Suprapubic skin (tissue), 3 donors: ENCODE measurements at regions not wholly inside any gene's neighbourhood (a gene's known extent, or its start where the extent isn't known, plus 50 kb on each side); places are given as distances from the start of the nearest gene placed in this dataset.

Experiments used
- EP300 ChIP-seq: sonication (generic); formaldehyde crosslinking; IDR thresholded peaks from one replicate; pipeline ENCODE4 v1.6.1; 2017; ENCODE audit warnings: antibody characterized with exemption
- POLR2A ChIP-seq, 2 donors: fragments of 450-650 bp; IDR thresholded peaks; one replicate each; pipeline ENCODE4 v1.6.1; 2017; ENCODE audit warnings: antibody characterized with exemption in 2 of 2, mild to moderate bottlenecking in 2 of 2, moderate library complexity in 2 of 2
- TF ChIP-seq, protein P1 (sequence below), 2 donors: fragments of 200-600 bp in 1 of 2; fragments of 450-650 bp in 1 of 2; sonication (generic) in 1 of 2; IDR thresholded peaks; one replicate each; pipeline ENCODE4 v1.5.1; 2016 to 2019; ENCODE audit warnings: antibody characterized with exemption in 2 of 2, mild to moderate bottlenecking in 1 of 2, moderate library complexity in 1 of 2

DNA sequence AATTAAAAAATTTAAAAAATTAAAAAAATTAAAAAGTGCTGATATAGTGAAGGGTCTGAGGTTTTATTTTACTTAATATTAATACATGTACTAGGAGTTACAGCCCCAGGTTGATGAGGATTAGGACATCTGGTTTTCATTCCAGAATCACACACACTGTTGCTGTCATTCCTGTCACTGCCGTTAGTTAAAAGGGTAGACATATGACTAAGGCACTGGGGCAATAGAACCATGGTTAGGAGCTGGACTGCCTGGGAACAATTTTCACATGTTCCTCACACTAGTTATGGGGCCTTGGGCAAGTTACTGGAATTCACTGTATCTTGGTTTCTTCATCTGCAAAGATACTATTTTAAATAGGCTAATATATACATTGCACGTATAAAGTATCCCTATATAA is 191.8 kb upstream of the DPYD start:
- TF ChIP-seq, protein P1, sequence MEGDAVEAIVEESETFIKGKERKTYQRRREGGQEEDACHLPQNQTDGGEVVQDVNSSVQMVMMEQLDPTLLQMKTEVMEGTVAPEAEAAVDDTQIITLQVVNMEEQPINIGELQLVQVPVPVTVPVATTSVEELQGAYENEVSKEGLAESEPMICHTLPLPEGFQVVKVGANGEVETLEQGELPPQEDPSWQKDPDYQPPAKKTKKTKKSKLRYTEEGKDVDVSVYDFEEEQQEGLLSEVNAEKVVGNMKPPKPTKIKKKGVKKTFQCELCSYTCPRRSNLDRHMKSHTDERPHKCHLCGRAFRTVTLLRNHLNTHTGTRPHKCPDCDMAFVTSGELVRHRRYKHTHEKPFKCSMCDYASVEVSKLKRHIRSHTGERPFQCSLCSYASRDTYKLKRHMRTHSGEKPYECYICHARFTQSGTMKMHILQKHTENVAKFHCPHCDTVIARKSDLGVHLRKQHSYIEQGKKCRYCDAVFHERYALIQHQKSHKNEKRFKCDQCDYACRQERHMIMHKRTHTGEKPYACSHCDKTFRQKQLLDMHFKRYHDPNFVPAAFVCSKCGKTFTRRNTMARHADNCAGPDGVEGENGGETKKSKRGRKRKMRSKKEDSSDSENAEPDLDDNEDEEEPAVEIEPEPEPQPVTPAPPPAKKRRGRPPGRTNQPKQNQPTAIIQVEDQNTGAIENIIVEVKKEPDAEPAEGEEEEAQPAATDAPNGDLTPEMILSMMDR (IDR thresholded peaks at IDR 0.05), result no peak
- TF ChIP-seq EP300, result no peak
- no peak for TF ChIP-seq POLR2A (IDR thresholded peaks at IDR 0.05)
